Fibroblast of lung (primary cell): ENCODE measurements at regions not wholly inside any gene's neighbourhood (a gene's known extent, or its start where the extent isn't known, plus 50 kb on each side); places are given as distances from the start of the nearest gene placed in this dataset.

Source experiments
- EZH2 ChIP-seq: IDR thresholded peaks from 2 replicates; pipeline ENCODE4 v1.5.1; 2012; ENCODE audit warnings: low read length, control low read depth, mild to moderate bottlenecking; ENCODE audit errors: missing control alignments
- TF ChIP-seq, protein P1 (sequence below), 2 donors: IDR thresholded peaks in 1 of 2; conservative IDR thresholded peaks in 1 of 2; 1 replicate in 1 of 2; 2 replicates in 1 of 2; pipeline ENCODE4 v1.5.1; 2011 to 2012; ENCODE audit warnings: low read length in 2 of 2, control low read depth in 1 of 2, inconsistent platforms in 1 of 2, low read depth in 1 of 2, mild to moderate bottlenecking in 1 of 2

DNA sequence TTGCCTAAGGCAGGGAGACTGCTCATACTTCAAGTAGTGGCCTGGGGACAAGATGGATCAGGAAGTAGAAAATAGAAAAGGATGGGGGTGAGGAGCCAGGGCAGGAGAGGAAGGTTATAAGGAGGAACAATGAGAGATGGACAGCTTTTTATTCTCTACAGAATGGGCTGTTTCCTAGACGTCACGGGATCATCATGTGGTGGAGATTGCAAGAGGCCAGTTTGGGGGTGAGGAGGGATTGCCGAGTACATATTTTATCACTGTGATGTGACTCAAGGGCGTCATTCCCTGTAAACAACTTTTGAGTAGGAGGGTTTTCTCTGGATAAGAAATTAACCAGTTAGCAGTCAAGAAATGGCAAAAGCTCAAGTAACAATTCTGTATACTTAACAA is 406.3 kb downstream of the ETS1 start:
- TF ChIP-seq, protein P1, sequence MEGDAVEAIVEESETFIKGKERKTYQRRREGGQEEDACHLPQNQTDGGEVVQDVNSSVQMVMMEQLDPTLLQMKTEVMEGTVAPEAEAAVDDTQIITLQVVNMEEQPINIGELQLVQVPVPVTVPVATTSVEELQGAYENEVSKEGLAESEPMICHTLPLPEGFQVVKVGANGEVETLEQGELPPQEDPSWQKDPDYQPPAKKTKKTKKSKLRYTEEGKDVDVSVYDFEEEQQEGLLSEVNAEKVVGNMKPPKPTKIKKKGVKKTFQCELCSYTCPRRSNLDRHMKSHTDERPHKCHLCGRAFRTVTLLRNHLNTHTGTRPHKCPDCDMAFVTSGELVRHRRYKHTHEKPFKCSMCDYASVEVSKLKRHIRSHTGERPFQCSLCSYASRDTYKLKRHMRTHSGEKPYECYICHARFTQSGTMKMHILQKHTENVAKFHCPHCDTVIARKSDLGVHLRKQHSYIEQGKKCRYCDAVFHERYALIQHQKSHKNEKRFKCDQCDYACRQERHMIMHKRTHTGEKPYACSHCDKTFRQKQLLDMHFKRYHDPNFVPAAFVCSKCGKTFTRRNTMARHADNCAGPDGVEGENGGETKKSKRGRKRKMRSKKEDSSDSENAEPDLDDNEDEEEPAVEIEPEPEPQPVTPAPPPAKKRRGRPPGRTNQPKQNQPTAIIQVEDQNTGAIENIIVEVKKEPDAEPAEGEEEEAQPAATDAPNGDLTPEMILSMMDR (conservative IDR thresholded peaks at IDR 0.05 in 1 of 2, IDR thresholded peaks at IDR 0.05 in 1 of 2; ENCODE audit: low read depth in 1 of 2, low read length in 2 of 2), result no peak
- no peak for TF ChIP-seq EZH2
